Suprapubic skin (tissue), 3 donors: ENCODE measurements at regions not wholly inside any gene's neighbourhood (a gene's known extent, or its start where the extent isn't known, plus 50 kb on each side); places are given as distances from the start of the nearest gene placed in this dataset.

Experiments
- CTCF ChIP-seq, 2 donors: fragments of 200-600 bp in 1 of 2; fragments of 450-650 bp in 1 of 2; sonication (generic) in 1 of 2; IDR thresholded peaks; one replicate each; pipeline ENCODE4 v1.5.1; 2016 to 2019; ENCODE audit warnings: antibody characterized with exemption in 2 of 2, mild to moderate bottlenecking in 1 of 2, moderate library complexity in 1 of 2
- EP300 ChIP-seq: sonication (generic); formaldehyde crosslinking; IDR thresholded peaks from one replicate; pipeline ENCODE4 v1.6.1; 2017; ENCODE audit warnings: antibody characterized with exemption

GRCh38 chr2:176518823-176519222 is 249.6 kb downstream of the MTX2 start:
- no peak for TF ChIP-seq CTCF (IDR thresholded peaks at IDR 0.05)
- TF ChIP-seq EP300: no peak
